ENCODE measurements at regions not wholly inside any gene's neighbourhood (a gene's known extent, or its start where the extent isn't known, plus 50 kb on each side); places are given as distances from the start of the nearest gene placed in this dataset.

- Histone ChIP-seq H3K4me1 (no peaks in the 10 kb centered on the region), H3K27me3 (no peaks in the 10 kb centered on the region), H3K4me3 (no peak overlapping the region), H3K9me3 (no peaks in the 10 kb centered on the region), H3K36me3 (no peaks in the 10 kb centered on the region), H3K27ac (no peak overlapping the region)
- ATAC-seq, result no peak
- TF ChIP-seq, protein P1, sequence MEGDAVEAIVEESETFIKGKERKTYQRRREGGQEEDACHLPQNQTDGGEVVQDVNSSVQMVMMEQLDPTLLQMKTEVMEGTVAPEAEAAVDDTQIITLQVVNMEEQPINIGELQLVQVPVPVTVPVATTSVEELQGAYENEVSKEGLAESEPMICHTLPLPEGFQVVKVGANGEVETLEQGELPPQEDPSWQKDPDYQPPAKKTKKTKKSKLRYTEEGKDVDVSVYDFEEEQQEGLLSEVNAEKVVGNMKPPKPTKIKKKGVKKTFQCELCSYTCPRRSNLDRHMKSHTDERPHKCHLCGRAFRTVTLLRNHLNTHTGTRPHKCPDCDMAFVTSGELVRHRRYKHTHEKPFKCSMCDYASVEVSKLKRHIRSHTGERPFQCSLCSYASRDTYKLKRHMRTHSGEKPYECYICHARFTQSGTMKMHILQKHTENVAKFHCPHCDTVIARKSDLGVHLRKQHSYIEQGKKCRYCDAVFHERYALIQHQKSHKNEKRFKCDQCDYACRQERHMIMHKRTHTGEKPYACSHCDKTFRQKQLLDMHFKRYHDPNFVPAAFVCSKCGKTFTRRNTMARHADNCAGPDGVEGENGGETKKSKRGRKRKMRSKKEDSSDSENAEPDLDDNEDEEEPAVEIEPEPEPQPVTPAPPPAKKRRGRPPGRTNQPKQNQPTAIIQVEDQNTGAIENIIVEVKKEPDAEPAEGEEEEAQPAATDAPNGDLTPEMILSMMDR (IDR thresholded peaks at IDR 0.05), result no peak
- intact Hi-C loops (cut with DNase I), result no loop called here
- DNase-seq, result no peak
These were observed 178.7 kb downstream of the FMR1NB start for GRCh38 chrX:148159796-148160195.

DNA sequence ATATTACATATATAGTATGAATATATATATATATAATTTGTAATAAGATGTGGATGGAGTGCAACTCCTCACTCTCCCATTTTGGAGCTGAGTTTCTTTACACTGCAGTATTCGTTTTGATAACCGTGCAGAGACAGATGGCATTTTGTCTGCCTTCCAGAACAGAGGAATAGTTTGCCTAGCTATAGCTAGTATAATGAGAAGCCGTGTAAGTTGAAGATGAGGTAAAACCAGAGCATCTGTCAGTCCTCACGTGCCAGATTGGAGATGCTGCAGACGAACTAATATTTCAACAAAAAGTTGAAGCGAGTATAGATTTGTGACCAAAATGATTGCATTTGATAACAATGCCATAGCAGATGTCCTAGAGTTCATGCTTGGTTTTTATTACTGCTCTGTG, 180.6 kb downstream of the FMR1NB start:
- Histone ChIP-seq H3K36me3 (no peaks in the 10 kb centered on the region), H3K4me1 (no peaks in the 10 kb centered on the region), H3K9me3 (no peaks in the 10 kb centered on the region), H3K4me3 (no peak overlapping the region), H3K27me3 (no peaks in the 10 kb centered on the region), H3K27ac (no peak overlapping the region)
- ATAC-seq (no peak), DNase-seq (no peak)
- intact Hi-C loops (cut with DNase I), result no loop called here
- TF ChIP-seq, protein P1 (IDR thresholded peaks at IDR 0.05), result no peak

- intact Hi-C loops (cut with DNase I), result no loop called here
- TF ChIP-seq, protein P1 (IDR thresholded peaks at IDR 0.05), result no peak
- ATAC-seq (no peak), DNase-seq (no peak)
- Histone ChIP-seq H3K9me3 (no peaks in the 10 kb centered on the region), H3K4me1 (no peaks in the 10 kb centered on the region), H3K27ac (no peak overlapping the region), H3K36me3 (no peaks in the 10 kb centered on the region), H3K27me3 (no peaks in the 10 kb centered on the region), H3K4me3 (no peak overlapping the region)
These were observed 204.5 kb downstream of the FMR1NB start for GRCh38 chrX:148185631-148186030.

- no peaks in the 10 kb centered on the region for H3K9me3 ChIP-seq
- H3K27me3 ChIP-seq, result no peaks in the 10 kb centered on the region
- no peak overlapping the region for H3K27ac ChIP-seq
- TF ChIP-seq, protein P1 (IDR thresholded peaks at IDR 0.05), result no peak
- ATAC-seq (no peak), DNase-seq (no peak)
- no peak overlapping the region for H3K4me3 ChIP-seq
- no peaks in the 10 kb centered on the region for H3K4me1 ChIP-seq
- intact Hi-C loops (cut with DNase I), result no loop called here
- no peaks in the 10 kb centered on the region for H3K36me3 ChIP-seq
These were observed 211.4 kb downstream of the FMR1NB start for GRCh38 chrX:148192547-148192946.

GRCh38 chrX:148193759-148194158, 212.6 kb downstream of the FMR1NB start:
- Histone ChIP-seq H3K27ac (no peak overlapping the region), H3K36me3 (no peaks in the 10 kb centered on the region), H3K27me3 (no peaks in the 10 kb centered on the region), H3K9me3 (no peaks in the 10 kb centered on the region), H3K4me3 (no peak overlapping the region), H3K4me1 (no peaks in the 10 kb centered on the region)
- intact Hi-C loops (cut with DNase I), result no loop called here
- ATAC-seq, result no peak
- TF ChIP-seq, protein P1 (IDR thresholded peaks at IDR 0.05), result no peak
- no peak for DNase-seq

Data from left lung (tissue), 4 donors.